ENCODE measurements at regions not wholly inside any gene's neighbourhood (a gene's known extent, or its start where the extent isn't known, plus 50 kb on each side); places are given as distances from the start of the nearest gene placed in this dataset.

DNA sequence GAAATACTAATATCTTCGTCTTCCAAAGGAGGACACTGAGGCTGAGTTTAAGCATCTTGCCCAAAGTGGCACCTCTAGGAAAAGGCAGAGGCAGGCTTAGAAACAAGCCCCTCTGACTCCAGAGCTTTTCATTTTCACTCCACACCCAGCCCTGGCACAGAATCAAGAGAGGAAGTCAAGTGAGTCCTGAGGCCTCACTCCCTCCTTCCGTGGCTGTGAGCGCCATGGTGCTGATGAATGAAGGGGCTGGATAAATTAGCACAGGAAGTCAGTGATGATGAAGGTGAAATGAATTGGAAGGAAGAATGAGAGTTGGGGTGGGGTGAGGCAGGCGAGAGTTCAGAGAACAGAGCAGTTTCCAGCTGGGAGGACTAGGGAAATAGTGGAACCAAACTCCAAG is 179.3 kb downstream of the TMEM132E start:
- Mint-ChIP-seq H3K27ac (no peak overlapping the region), H3K4me3 (no peak overlapping the region), H3K9me3 (no peaks in the 10 kb centered on the region), H3K4me1 (no peaks in the 10 kb centered on the region), H3K27me3 (peaks cover 44 to 57% of the 10 kb centered on the region in 2 donors), H3K36me3 (no peaks in the 10 kb centered on the region)
- H3K9me3 ChIP-seq: no peaks in the 10 kb centered on the region
- 61% methylated on average over 2 of the region's 4 CpGs for WGBS (ENCODE audit: insufficient coverage)
- peaks cover 0 to 47% of the 10 kb centered on the region in 2 experiments for H3K27me3 ChIP-seq (replicated peaks in 1 of 2; ENCODE audit: control insufficient read depth in 2 of 2, extremely low read depth in 1 of 2, insufficient read depth in 2 of 2, low read length in 1 of 2)
- no peak overlapping the region for H3K4me3 ChIP-seq (ENCODE audit: control insufficient read depth in 1 of 2, extremely low read depth in 1 of 2, low read length in 1 of 2)
- no peaks in the 10 kb centered on the region for H3K36me3 ChIP-seq (ENCODE audit: control insufficient read depth in 2 of 2, extremely low read depth in 1 of 2, insufficient read depth in 1 of 2, low read length in 1 of 2)
- no peak for ATAC-seq (replicated peaks in 1 of 4)
- CTCF ChIA-PET: no interaction called here
- H3K4me1 ChIP-seq (ENCODE audit: control insufficient read depth in 1 of 2, extremely low read depth in 1 of 2, insufficient read depth in 2 of 2, low read length in 2 of 2): no peaks in the 10 kb centered on the region
- POLR2A ChIA-PET: no interaction called here
- no peak for DNase-seq
- no peak overlapping the region for H3K27ac ChIP-seq (ENCODE audit: low read length)

DNA sequence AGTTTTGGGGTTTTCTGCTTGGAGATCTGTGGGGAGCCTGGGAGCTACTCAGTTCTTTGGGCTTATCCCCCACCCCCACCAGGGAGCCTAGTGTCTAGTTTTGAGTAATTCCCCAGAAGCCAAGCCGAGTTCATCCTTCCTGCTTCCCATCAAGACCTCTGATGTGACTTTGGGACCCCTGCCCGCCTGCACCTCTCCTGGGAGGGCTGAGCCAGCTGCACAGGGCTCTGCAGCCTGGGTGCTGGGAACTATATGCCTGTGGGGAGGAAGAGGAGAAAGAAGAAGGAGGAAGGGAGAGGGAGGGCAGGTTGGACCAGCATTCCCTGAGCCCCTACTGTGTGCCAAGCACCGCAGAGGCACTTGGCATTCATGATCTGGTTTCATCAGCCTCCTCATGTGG is 178.9 kb downstream of the TMEM132E start:
- H3K4me1 ChIP-seq (ENCODE audit: control insufficient read depth in 1 of 2, extremely low read depth in 1 of 2, insufficient read depth in 2 of 2, low read length in 2 of 2): no peaks in the 10 kb centered on the region
- H3K4me3 ChIP-seq (ENCODE audit: control insufficient read depth in 1 of 2, extremely low read depth in 1 of 2, low read length in 1 of 2): no peak overlapping the region
- Mint-ChIP-seq H3K4me3 (no peak overlapping the region), H3K36me3 (no peaks in the 10 kb centered on the region), H3K27ac (no peak overlapping the region), H3K27me3 (peaks cover 44 to 54% of the 10 kb centered on the region in 2 donors), H3K4me1 (no peaks in the 10 kb centered on the region), H3K9me3 (no peaks in the 10 kb centered on the region)
- CTCF ChIA-PET: no interaction called here
- H3K36me3 ChIP-seq (ENCODE audit: control insufficient read depth in 2 of 2, extremely low read depth in 1 of 2, insufficient read depth in 1 of 2, low read length in 1 of 2): no peaks in the 10 kb centered on the region
- H3K27ac ChIP-seq (ENCODE audit: low read length): no peak overlapping the region
- ATAC-seq (replicated peaks in 1 of 4) (no peak), DNase-seq (no peak)
- H3K9me3 ChIP-seq: no peaks in the 10 kb centered on the region
- 67% methylated on average over 2 of the region's 3 CpGs for WGBS (ENCODE audit: insufficient coverage)
- peaks cover 0 to 48% of the 10 kb centered on the region in 2 experiments for H3K27me3 ChIP-seq (replicated peaks in 1 of 2; ENCODE audit: control insufficient read depth in 2 of 2, extremely low read depth in 1 of 2, insufficient read depth in 2 of 2, low read length in 1 of 2)
- POLR2A ChIA-PET: no interaction called here

DNA sequence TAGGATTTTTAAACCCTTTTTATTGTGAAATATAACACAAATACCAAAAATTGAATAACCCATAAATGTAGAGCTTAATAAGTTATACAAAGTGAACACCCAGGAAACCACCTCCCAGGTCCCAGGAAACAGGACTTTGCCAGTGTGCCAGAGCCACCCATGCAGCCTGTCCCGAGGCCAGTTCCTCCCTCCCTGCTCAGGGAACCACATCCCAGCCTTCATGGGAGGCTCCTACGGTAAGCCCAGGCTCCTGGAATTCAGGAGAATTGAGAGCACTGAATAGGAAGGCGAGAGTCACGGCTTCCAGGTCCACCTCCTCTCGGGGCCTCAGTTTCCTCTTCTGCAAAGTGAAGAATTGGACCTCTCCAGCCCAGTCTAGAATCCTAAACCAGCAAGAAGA is 178.2 kb downstream of the TMEM132E start:
- Histone ChIP-seq H3K9me3 (no peaks in the 10 kb centered on the region), H3K36me3 (ENCODE audit: control insufficient read depth in 2 of 2, extremely low read depth in 1 of 2, insufficient read depth in 1 of 2, low read length in 1 of 2) (no peaks in the 10 kb centered on the region), H3K27me3 (replicated peaks in 1 of 2; ENCODE audit: control insufficient read depth in 2 of 2, extremely low read depth in 1 of 2, insufficient read depth in 2 of 2, low read length in 1 of 2) (peaks cover 0 to 51% of the 10 kb centered on the region in 2 experiments), H3K4me1 (ENCODE audit: control insufficient read depth in 1 of 2, extremely low read depth in 1 of 2, insufficient read depth in 2 of 2, low read length in 2 of 2) (no peaks in the 10 kb centered on the region), H3K27ac (ENCODE audit: low read length) (no peak overlapping the region), H3K4me3 (ENCODE audit: control insufficient read depth in 1 of 2, extremely low read depth in 1 of 2, low read length in 1 of 2) (no peak overlapping the region)
- Mint-ChIP-seq H3K27me3 (peaks cover 46 to 52% of the 10 kb centered on the region in 2 donors), H3K4me3 (no peak overlapping the region), H3K4me1 (no peaks in the 10 kb centered on the region), H3K36me3 (no peaks in the 10 kb centered on the region), H3K9me3 (no peaks in the 10 kb centered on the region), H3K27ac (no peak overlapping the region)
- ChIA-PET POLR2A (no interaction called here), CTCF (no interaction called here)
- WGBS (ENCODE audit: insufficient coverage): 100% methylated on average over 3 of the region's 5 CpGs
- DNase-seq: peak in 1 of 35 experiments; percentile 17
- no peak for ATAC-seq (replicated peaks in 1 of 4)

DNA sequence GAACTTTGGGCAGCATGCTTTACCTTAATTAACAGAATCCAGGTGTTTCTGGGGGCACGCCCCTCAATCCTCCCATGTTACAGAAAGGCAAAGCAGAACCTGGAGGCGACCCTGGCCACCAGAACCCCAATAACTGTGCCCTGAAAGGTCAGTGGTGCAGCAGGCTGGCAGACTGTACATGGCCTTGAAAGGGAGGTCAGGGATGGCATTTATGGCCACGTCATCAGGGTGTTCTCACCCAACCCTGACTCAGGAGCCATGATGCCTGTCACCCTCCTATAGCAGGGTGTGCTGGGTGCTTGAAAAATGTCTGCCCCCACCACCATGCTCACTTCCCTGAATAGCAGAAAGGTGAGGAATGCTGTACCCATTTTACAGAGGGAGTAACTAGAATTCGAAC is 177.7 kb downstream of the TMEM132E start:
- H3K4me3 Mint-ChIP-seq: no peak overlapping the region
- no peak overlapping the region for H3K27ac Mint-ChIP-seq
- Histone ChIP-seq H3K36me3 (ENCODE audit: control insufficient read depth in 2 of 2, extremely low read depth in 1 of 2, insufficient read depth in 1 of 2, low read length in 1 of 2) (no peaks in the 10 kb centered on the region), H3K4me3 (ENCODE audit: control insufficient read depth in 1 of 2, extremely low read depth in 1 of 2, low read length in 1 of 2) (no peak overlapping the region), H3K27ac (ENCODE audit: low read length) (no peak overlapping the region), H3K4me1 (ENCODE audit: control insufficient read depth in 1 of 2, extremely low read depth in 1 of 2, insufficient read depth in 2 of 2, low read length in 2 of 2) (no peaks in the 10 kb centered on the region), H3K27me3 (replicated peaks in 1 of 2; ENCODE audit: control insufficient read depth in 2 of 2, extremely low read depth in 1 of 2, insufficient read depth in 2 of 2, low read length in 1 of 2) (peaks cover 0 to 51% of the 10 kb centered on the region in 2 experiments), H3K9me3 (no peaks in the 10 kb centered on the region)
- ChIA-PET POLR2A (no interaction called here), CTCF (no interaction called here)
- H3K4me1 Mint-ChIP-seq: no peaks in the 10 kb centered on the region
- H3K27me3 Mint-ChIP-seq: peaks cover 45 to 51% of the 10 kb centered on the region in 2 donors
- DNase-seq: no peak
- WGBS (ENCODE audit: insufficient coverage): 74% methylated on average over 2 of the region's 4 CpGs
- no peaks in the 10 kb centered on the region for H3K36me3 Mint-ChIP-seq
- ATAC-seq (replicated peaks in 1 of 4): no peak
- H3K9me3 Mint-ChIP-seq: no peaks in the 10 kb centered on the region

DNA sequence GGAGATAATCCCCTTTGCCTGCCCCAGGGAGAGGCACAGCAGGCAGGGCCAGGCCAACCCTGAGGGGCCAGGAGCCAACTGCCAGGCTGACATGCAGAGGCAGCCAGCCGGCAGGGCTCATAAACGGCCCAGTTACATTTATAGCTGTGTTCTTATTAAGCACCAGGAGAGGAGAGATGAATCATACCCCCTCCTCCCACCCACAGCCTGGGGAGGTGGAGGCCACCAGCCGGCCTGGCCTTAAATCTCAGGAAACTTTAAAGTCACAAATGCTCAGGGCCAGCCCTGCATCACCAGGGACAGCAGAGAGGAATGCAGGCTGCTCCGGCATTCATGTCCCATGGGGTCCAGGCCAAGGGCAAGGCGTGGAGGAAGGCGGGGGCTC is 177.2 kb downstream of the TMEM132E start:
- H3K36me3 Mint-ChIP-seq: no peaks in the 10 kb centered on the region
- no peak overlapping the region for H3K27ac Mint-ChIP-seq
- Histone ChIP-seq H3K4me3 (ENCODE audit: control insufficient read depth in 1 of 2, extremely low read depth in 1 of 2, low read length in 1 of 2) (no peak overlapping the region), H3K27ac (ENCODE audit: low read length) (no peak overlapping the region), H3K36me3 (ENCODE audit: control insufficient read depth in 2 of 2, extremely low read depth in 1 of 2, insufficient read depth in 1 of 2, low read length in 1 of 2) (no peaks in the 10 kb centered on the region), H3K27me3 (replicated peaks in 1 of 2; ENCODE audit: control insufficient read depth in 2 of 2, extremely low read depth in 1 of 2, insufficient read depth in 2 of 2, low read length in 1 of 2) (peaks cover 0 to 51% of the 10 kb centered on the region in 2 experiments), H3K9me3 (no peaks in the 10 kb centered on the region), H3K4me1 (ENCODE audit: control insufficient read depth in 1 of 2, extremely low read depth in 1 of 2, insufficient read depth in 2 of 2, low read length in 2 of 2) (no peaks in the 10 kb centered on the region)
- H3K9me3 Mint-ChIP-seq: no peaks in the 10 kb centered on the region
- H3K4me3 Mint-ChIP-seq: no peak overlapping the region
- H3K27me3 Mint-ChIP-seq: peaks cover 41 to 46% of the 10 kb centered on the region in 2 donors
- 66% methylated on average over 4 of the region's 6 CpGs for WGBS (ENCODE audit: insufficient coverage)
- ChIA-PET POLR2A (no interaction called here), CTCF (no interaction called here)
- ATAC-seq (replicated peaks in 1 of 4) (no peak), DNase-seq (peak in 1 of 35 experiments; percentile 4)
- no peaks in the 10 kb centered on the region for H3K4me1 Mint-ChIP-seq

DNA sequence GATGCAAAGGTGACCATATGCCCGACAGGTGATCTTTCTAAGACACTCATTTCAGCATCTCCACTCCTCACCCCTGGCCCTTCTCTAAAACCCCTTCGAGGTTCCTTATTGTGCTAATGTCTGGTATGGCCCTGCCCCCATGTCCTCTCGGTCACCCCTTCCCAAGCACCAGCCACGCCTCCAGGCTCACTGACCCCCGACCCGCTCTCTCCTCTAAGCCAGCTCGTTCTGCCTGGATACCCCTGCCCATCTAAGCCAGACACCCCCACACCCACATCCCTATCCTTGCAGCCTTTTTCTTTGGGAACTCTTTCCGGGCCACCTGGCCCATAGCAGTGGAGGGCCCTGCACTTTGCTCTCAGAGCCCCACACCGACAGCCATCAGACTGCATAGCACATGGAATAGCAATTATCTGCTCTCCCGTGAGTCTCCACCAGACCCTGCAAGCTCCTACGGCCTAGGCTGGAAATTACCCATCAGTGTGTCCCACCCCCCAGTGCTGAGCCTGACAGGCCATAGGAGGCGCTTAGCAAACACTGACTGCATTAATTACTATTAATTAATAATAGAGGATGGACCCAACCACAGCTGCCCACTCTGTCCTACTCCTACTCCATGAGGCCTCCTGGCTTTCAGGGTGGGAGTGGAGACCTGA is 176.7 kb downstream of the TMEM132E start:
- no peaks in the 10 kb centered on the region for H3K36me3 Mint-ChIP-seq
- no peak for ATAC-seq (replicated peaks in 1 of 4)

DNA sequence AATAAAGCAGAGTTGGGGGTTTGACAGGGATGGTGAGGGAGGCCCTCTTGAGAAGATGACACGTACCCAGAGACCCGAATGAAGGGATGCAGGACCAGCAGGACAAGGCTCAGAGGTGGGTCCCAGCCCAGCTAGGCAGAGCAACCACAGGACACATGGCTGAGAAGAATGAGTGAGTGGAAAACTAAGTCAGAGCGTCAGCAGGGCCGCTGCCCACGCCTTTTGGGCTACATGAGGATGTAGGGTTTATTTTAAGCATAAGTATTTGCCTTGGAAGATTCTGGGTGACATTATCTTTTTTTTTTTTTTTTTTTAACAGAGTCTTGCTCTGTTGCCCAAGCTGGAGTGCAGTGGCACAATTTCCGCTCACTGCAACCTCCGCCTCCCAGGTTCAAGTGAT is 176.0 kb downstream of the TMEM132E start:
- H3K27me3 Mint-ChIP-seq: peaks cover 44 to 47% of the 10 kb centered on the region in 2 donors
- no peak overlapping the region for H3K27ac Mint-ChIP-seq
- Histone ChIP-seq H3K9me3 (no peaks in the 10 kb centered on the region), H3K36me3 (ENCODE audit: control insufficient read depth in 2 of 2, extremely low read depth in 1 of 2, insufficient read depth in 1 of 2, low read length in 1 of 2) (no peaks in the 10 kb centered on the region), H3K27me3 (replicated peaks in 1 of 2; ENCODE audit: control insufficient read depth in 2 of 2, extremely low read depth in 1 of 2, insufficient read depth in 2 of 2, low read length in 1 of 2) (peaks cover 0 to 47% of the 10 kb centered on the region in 2 experiments), H3K27ac (ENCODE audit: low read length) (no peak overlapping the region), H3K4me1 (ENCODE audit: control insufficient read depth in 1 of 2, extremely low read depth in 1 of 2, insufficient read depth in 2 of 2, low read length in 2 of 2) (no peaks in the 10 kb centered on the region), H3K4me3 (ENCODE audit: control insufficient read depth in 1 of 2, extremely low read depth in 1 of 2, low read length in 1 of 2) (no peak overlapping the region)
- ATAC-seq (replicated peaks in 1 of 4) (no peak), DNase-seq (peak in 1 of 35 experiments; percentile 10)
- POLR2A ChIA-PET: no interaction called here
- WGBS (ENCODE audit: insufficient coverage): 87% methylated on average over 7 of the region's 7 CpGs
- no peaks in the 10 kb centered on the region for H3K36me3 Mint-ChIP-seq
- CTCF ChIA-PET: no interaction called here
- no peak overlapping the region for H3K4me3 Mint-ChIP-seq
- H3K4me1 Mint-ChIP-seq: no peaks in the 10 kb centered on the region
- H3K9me3 Mint-ChIP-seq: peaks cover 0 to under 1% (median 0%) of the 10 kb centered on the region in 3 donors

More for the DNA sequence above, 176.7 kb downstream of the TMEM132E start:
- POLR2A ChIA-PET: no interaction called here
- Histone ChIP-seq H3K27ac (ENCODE audit: low read length) (no peak overlapping the region), H3K36me3 (ENCODE audit: control insufficient read depth in 2 of 2, extremely low read depth in 1 of 2, insufficient read depth in 1 of 2, low read length in 1 of 2) (no peaks in the 10 kb centered on the region), H3K27me3 (replicated peaks in 1 of 2; ENCODE audit: control insufficient read depth in 2 of 2, extremely low read depth in 1 of 2, insufficient read depth in 2 of 2, low read length in 1 of 2) (peaks cover 0 to 51% of the 10 kb centered on the region in 2 experiments), H3K4me1 (ENCODE audit: control insufficient read depth in 1 of 2, extremely low read depth in 1 of 2, insufficient read depth in 2 of 2, low read length in 2 of 2) (no peaks in the 10 kb centered on the region), H3K9me3 (no peaks in the 10 kb centered on the region), H3K4me3 (ENCODE audit: control insufficient read depth in 1 of 2, extremely low read depth in 1 of 2, low read length in 1 of 2) (no peak overlapping the region)
- WGBS (ENCODE audit: insufficient coverage): 45% methylated on average over 10 of the region's 12 CpGs
- peak in 1 of 35 experiments; percentile 15 for DNase-seq
- Mint-ChIP-seq H3K27me3 (peaks cover 38 to 42% of the 10 kb centered on the region in 2 donors), H3K27ac (no peak overlapping the region), H3K4me1 (no peaks in the 10 kb centered on the region), H3K9me3 (no peaks in the 10 kb centered on the region), H3K4me3 (no peak overlapping the region)
- CTCF ChIA-PET: no interaction called here
